OCI-LY3 (cell line): ENCODE measurements at regions not wholly inside any gene's neighbourhood (a gene's known extent, or its start where the extent isn't known, plus 50 kb on each side); places are given as distances from the start of the nearest gene placed in this dataset.

Source experiments
- H2AFZ ChIP-seq: fragments of 200-600, 300-600 bp; shearing (Covaris generic); 2 replicates; pipeline ENCODE4 v1.6.0; 2014; ENCODE audit warnings: antibody characterized with exemption, low read depth, low read length
- H3K27ac ChIP-seq: fragments of 200-600, 300-600 bp; sonication (generic); 2 replicates; pipeline ENCODE4 v1.5.1; 2014; ENCODE audit warnings: mild to moderate bottlenecking, low read length, moderate library complexity, mixed read lengths
- H3K27me3 ChIP-seq: fragments of 200-600, 300-600 bp; sonication (generic); 2 replicates; pipeline ENCODE4 v1.6.1; 2014; ENCODE audit warnings: low read depth, low read length, mixed read lengths
- H3K36me3 ChIP-seq: fragments of 200-600, 300-600 bp; sonication (generic); replicated peaks from 2 replicates; pipeline ENCODE3; 2014; ENCODE audit warnings: low read depth, low read length, mixed read lengths
- H3K4me1 ChIP-seq: fragments of 300-600, 200-600 bp; sonication (generic); 2 replicates; pipeline ENCODE4 v1.6.1; 2014; ENCODE audit warnings: low read length, mixed read lengths
- H3K4me2 ChIP-seq: fragments of 200-600, 300-600 bp; sonication (generic); 2 replicates; pipeline ENCODE4 v1.6.1; 2014; ENCODE audit warnings: low read length, mixed read lengths
- H3K4me3 ChIP-seq: fragments of 300-600, 200-600 bp; sonication (generic); 2 replicates; pipeline ENCODE4 v1.5.1; 2014; ENCODE audit warnings: antibody characterized with exemption, mild to moderate bottlenecking, low read length, moderate library complexity
- H3K79me2 ChIP-seq: fragments of 300-600, 200-600 bp; shearing (Covaris generic); 2 replicates; pipeline ENCODE4 v1.6.1; 2014; ENCODE audit warnings: mild to moderate bottlenecking, low read length, mixed read lengths
- H3K9ac ChIP-seq: fragments of 300-600, 200-600 bp; shearing (Covaris generic); 2 replicates; pipeline ENCODE4 v1.6.0; 2014; ENCODE audit warnings: mild to moderate bottlenecking, low read length, moderate library complexity
- H3K9me3 ChIP-seq: fragments of 200-600, 300-600 bp; shearing (Covaris generic); 2 replicates; pipeline ENCODE4 v1.6.1; 2014; ENCODE audit warnings: low read length, mixed read lengths; ENCODE audit not compliant: insufficient read depth
- H4K20me1 ChIP-seq: fragments of 200-600, 300-600 bp; sonication (generic); 2 replicates; pipeline ENCODE4 v1.6.1; 2016; ENCODE audit warnings: low read length, mixed read lengths; ENCODE audit not compliant: insufficient read depth
- CTCF ChIP-seq: fragments of 200-600, 300-600 bp; sonication (generic); IDR thresholded peaks from 2 replicates; pipeline ENCODE4 v1.5.1; 2014; ENCODE audit warnings: antibody characterized with exemption, low read length, low read depth
- EZH2phosphoT487 ChIP-seq: fragments of 200-600 bp; shearing (Covaris generic); IDR thresholded peaks from 2 replicates; pipeline ENCODE4 v1.6.1; 2018; ENCODE audit warnings: antibody characterized with exemption, mixed run types, low read depth

DNA sequence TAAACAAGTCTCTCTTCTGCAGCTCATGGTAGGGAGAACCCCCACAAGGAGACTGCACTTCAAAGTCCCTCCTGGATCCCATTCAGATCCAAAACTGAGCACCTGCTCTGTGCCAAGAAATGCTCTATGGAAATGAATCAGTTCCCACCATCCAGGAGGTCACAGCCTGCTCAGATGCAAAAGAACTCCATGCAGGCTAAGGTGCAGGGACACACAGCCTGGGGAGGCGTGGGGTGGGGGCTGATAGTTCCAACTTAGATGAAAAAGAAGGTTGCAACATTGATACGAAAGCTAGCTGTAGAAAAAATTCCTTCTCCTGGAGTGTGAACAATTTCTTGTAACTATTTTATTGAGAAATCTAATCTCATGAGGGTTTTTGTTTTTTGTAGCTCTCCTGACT is 111.0 kb upstream of the TMEM170B start:
- Histone ChIP-seq H3K4me1 (peaks cover 16% of the 10 kb centered on the region), H3K9ac (no peak overlapping the region), H3K27me3 (no peaks in the 10 kb centered on the region), H4K20me1 (no peaks in the 10 kb centered on the region), H3K36me3 (no peaks in the 10 kb centered on the region), H3K79me2 (no peaks in the 10 kb centered on the region), H3K4me3 (no peak overlapping the region), H3K4me2 (no peak overlapping the region), H2AFZ (no peak overlapping the region), H3K9me3 (no peaks in the 10 kb centered on the region), H3K27ac (no peak overlapping the region)
- TF ChIP-seq CTCF = no peak
- no peak for TF ChIP-seq EZH2phosphoT487

DNA sequence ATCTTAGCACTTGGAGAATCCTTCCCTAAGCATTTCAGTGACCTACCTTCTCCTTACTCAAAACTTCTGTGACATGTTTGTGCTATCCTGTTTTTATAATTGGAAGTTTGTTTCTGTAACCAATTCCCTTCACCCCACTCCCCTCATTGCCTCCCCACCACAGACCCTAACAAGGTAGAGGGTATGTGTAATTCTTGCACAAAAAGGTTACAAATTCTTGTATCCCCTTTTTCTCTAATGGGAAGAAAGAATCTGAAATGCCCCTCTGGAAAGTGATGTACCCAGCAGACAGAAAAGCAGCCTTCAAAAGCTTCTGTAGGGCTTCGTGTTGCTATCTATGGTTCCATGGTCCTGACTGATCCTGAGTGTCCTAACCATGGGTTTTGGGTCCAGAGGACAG is 111.7 kb upstream of the TMEM170B start:
- Histone ChIP-seq H3K9me3 (no peaks in the 10 kb centered on the region), H2AFZ (no peak overlapping the region), H3K4me3 (no peak overlapping the region), H3K9ac (no peak overlapping the region), H3K4me2 (no peak overlapping the region), H3K36me3 (no peaks in the 10 kb centered on the region), H3K27ac (no peak overlapping the region), H3K27me3 (no peaks in the 10 kb centered on the region), H3K79me2 (no peaks in the 10 kb centered on the region), H4K20me1 (no peaks in the 10 kb centered on the region), H3K4me1 (peaks cover 16% of the 10 kb centered on the region)
- TF ChIP-seq CTCF = no peak
- TF ChIP-seq EZH2phosphoT487 = no peak

DNA sequence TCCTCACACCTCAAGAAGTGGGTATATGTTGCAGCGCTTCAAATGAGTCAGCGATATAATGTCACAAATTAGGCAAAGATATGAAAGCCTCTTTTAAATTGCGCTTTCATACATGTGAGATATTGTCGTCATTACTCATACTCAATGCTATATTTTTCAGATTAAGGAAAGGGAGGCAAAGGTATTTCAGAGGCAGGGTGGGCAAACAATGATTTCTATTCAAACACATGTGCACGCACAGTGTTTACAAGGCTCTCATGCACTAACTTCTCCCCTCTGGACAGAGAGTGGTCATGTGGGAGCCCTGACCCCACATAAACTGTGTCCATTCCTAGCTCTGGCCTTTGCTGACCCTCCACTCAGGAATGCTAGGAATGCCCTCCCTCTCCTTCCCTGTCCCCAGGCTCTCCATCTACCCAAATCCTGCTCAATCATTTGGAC is 112.1 kb upstream of the TMEM170B start:
- Histone ChIP-seq H2AFZ (no peak overlapping the region), H3K79me2 (no peaks in the 10 kb centered on the region), H4K20me1 (no peaks in the 10 kb centered on the region), H3K27me3 (no peaks in the 10 kb centered on the region), H3K36me3 (no peaks in the 10 kb centered on the region), H3K4me1 (peaks cover 16% of the 10 kb centered on the region), H3K27ac (no peak overlapping the region), H3K9ac (no peak overlapping the region), H3K9me3 (no peaks in the 10 kb centered on the region), H3K4me2 (no peak overlapping the region), H3K4me3 (no peak overlapping the region)
- TF ChIP-seq EZH2phosphoT487 (no peak), CTCF (no peak)

GRCh38 chr6:11424395-11425034 is 113.0 kb upstream of the TMEM170B start:
- Histone ChIP-seq H2AFZ (no peak overlapping the region), H3K4me2 (no peak overlapping the region), H3K4me1 (peaks cover 15% of the 10 kb centered on the region)

More at GRCh38 chr6:11424395-11425034, 113.0 kb upstream of the TMEM170B start:
- Histone ChIP-seq H3K36me3 (no peaks in the 10 kb centered on the region), H3K27me3 (no peaks in the 10 kb centered on the region), H3K9me3 (no peaks in the 10 kb centered on the region), H3K4me3 (no peak overlapping the region), H3K79me2 (no peaks in the 10 kb centered on the region), H3K27ac (no peak overlapping the region), H3K9ac (no peak overlapping the region), H4K20me1 (no peaks in the 10 kb centered on the region)
- TF ChIP-seq CTCF (no peak), EZH2phosphoT487 (no peak)
